GM21423 (cell line): ENCODE measurements at regions not wholly inside any gene's neighbourhood (a gene's known extent, or its start where the extent isn't known, plus 50 kb on each side); places are given as distances from the start of the nearest gene placed in this dataset.

Source experiments
- ATAC-seq: cut with Tn5 transposase; IDR thresholded peaks from one replicate; pipeline ENCODE4 v1.9.1; 2021; ENCODE audit warnings: mild to moderate bottlenecking, moderate library complexity; ENCODE audit not compliant: unreplicated experiment

GRCh38 chr2:71849607-71850305, 297.9 kb downstream of the CYP26B1 start:
- no peak for ATAC-seq

GRCh38 chr2:71849111-71849510, 298.6 kb downstream of the CYP26B1 start:
- no peak for ATAC-seq

- ATAC-seq, result no peak
Measured at GRCh38 chr2:71846669-71847291, 300.9 kb downstream of the CYP26B1 start.

- ATAC-seq, result no peak
Measured at GRCh38 chr2:71846072-71846471, 301.6 kb downstream of the CYP26B1 start.

- no peak for ATAC-seq
Measured at GRCh38 chr2:71844967-71845366, 302.7 kb downstream of the CYP26B1 start.

- ATAC-seq, result no peak
Measured at GRCh38 chr2:71843391-71843850, 304.2 kb downstream of the CYP26B1 start.

GRCh38 chr2:71842744-71843143, 304.9 kb downstream of the CYP26B1 start:
- no peak for ATAC-seq

GRCh38 chr2:71839826-71840225, 307.8 kb downstream of the CYP26B1 start:
- no peak for ATAC-seq

- no peak for ATAC-seq
Measured at GRCh38 chr2:71834796-71835195, 312.9 kb downstream of the CYP26B1 start.

- ATAC-seq, result no peak
Measured at GRCh38 chr2:71833855-71834560, 313.7 kb downstream of the CYP26B1 start.

GRCh38 chr2:71833272-71833671, 314.4 kb downstream of the CYP26B1 start:
- no peak for ATAC-seq

GRCh38 chr2:71832844-71833243, 314.8 kb downstream of the CYP26B1 start:
- ATAC-seq, result no peak

- ATAC-seq, result no peak
Measured at GRCh38 chr2:71832388-71832787, 315.3 kb downstream of the CYP26B1 start.

GRCh38 chr2:71831193-71831577, 316.5 kb downstream of the CYP26B1 start:
- no peak for ATAC-seq

- no peak for ATAC-seq
Measured at GRCh38 chr2:71830497-71831192, 317.0 kb downstream of the CYP26B1 start.

GRCh38 chr2:71829008-71829407, 318.7 kb downstream of the CYP26B1 start:
- ATAC-seq, result no peak

- ATAC-seq, result no peak
Measured at GRCh38 chr2:71827973-71828372, 319.7 kb downstream of the CYP26B1 start.

- ATAC-seq, result no peak
Measured at GRCh38 chr2:71827524-71827901, 320.1 kb downstream of the CYP26B1 start.

GRCh38 chr2:71826826-71827523, 320.7 kb downstream of the CYP26B1 start:
- ATAC-seq, result no peak

GRCh38 chr2:71826299-71826698, 321.4 kb downstream of the CYP26B1 start:
- no peak for ATAC-seq

- ATAC-seq, result no peak
Measured at GRCh38 chr2:71824436-71824835, 323.2 kb downstream of the CYP26B1 start.
